ENCODE measurements at regions not wholly inside any gene's neighbourhood (a gene's known extent, or its start where the extent isn't known, plus 50 kb on each side); places are given as distances from the start of the nearest gene placed in this dataset.

DNA sequence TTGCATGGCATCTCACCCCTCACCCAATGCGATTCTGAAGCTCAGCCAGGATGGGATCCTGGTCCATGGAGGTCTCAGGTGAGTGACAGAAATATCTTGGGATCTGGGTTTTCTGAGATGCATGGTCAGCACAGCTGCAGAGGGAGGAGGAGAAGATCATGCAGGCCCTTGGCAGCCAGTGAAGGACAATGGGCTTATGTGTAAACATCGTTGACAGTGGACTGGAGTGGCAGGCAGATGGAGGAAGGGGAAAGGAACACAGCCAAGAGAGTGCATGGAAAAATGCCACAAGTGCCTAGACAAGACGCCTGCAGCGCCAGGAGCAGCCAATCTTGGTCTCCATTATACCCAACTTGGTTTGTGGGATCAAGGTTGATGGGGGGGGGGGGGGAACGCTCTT lies 347.9 kb downstream of the MCTP2 start:
- TF ChIP-seq, protein P1, sequence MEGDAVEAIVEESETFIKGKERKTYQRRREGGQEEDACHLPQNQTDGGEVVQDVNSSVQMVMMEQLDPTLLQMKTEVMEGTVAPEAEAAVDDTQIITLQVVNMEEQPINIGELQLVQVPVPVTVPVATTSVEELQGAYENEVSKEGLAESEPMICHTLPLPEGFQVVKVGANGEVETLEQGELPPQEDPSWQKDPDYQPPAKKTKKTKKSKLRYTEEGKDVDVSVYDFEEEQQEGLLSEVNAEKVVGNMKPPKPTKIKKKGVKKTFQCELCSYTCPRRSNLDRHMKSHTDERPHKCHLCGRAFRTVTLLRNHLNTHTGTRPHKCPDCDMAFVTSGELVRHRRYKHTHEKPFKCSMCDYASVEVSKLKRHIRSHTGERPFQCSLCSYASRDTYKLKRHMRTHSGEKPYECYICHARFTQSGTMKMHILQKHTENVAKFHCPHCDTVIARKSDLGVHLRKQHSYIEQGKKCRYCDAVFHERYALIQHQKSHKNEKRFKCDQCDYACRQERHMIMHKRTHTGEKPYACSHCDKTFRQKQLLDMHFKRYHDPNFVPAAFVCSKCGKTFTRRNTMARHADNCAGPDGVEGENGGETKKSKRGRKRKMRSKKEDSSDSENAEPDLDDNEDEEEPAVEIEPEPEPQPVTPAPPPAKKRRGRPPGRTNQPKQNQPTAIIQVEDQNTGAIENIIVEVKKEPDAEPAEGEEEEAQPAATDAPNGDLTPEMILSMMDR (IDR thresholded peaks at IDR 0.05; ENCODE audit: low read depth, low read length) = no peak
- TF ChIP-seq EZH2phosphoT487 (IDR thresholded peaks at IDR 0.05; ENCODE audit: low read depth) = no peak

All from OCI-LY3 (cell line).